Breast epithelium (tissue), 4 donors: ENCODE measurements at regions not wholly inside any gene's neighbourhood (a gene's known extent, or its start where the extent isn't known, plus 50 kb on each side); places are given as distances from the start of the nearest gene placed in this dataset.

Experiments
- DNase-seq, 2 donors: peaks; one replicate each; pipeline ENCODE4 v3.0.0-alpha.2; 2019; ENCODE audit warnings: low spot score in 2 of 2
- H3K27ac ChIP-seq, 2 donors: fragments of 200-600 bp; sonication (generic) in 1 of 2; one replicate each; pipeline ENCODE4 v1.5.1; 2016 to 2019; ENCODE audit warnings: mild to moderate bottlenecking in 1 of 2
- H3K27me3 ChIP-seq, 2 donors: fragments of 200-600 bp; sonication (generic) in 1 of 2; one replicate each; pipeline versions ENCODE4 v1.5.1 to v1.6.0; 2017 to 2019; ENCODE audit warnings: control low read depth in 1 of 2, mild to moderate bottlenecking in 1 of 2
- H3K36me3 ChIP-seq: fragments of 200-600 bp; one replicate; pipeline ENCODE4 v1.5.1; 2019
- H3K4me1 ChIP-seq, 2 donors: fragments of 200-600 bp; sonication (generic); one replicate each; pipeline ENCODE4 v1.5.1; 2016 to 2019; ENCODE audit warnings: control low read depth in 1 of 2
- H3K4me3 ChIP-seq, 3 donors: fragments of 200-600 bp; sonication (generic); 1 replicate in 2 of 3; 2 replicates in 1 of 3; pipeline ENCODE4 v1.5.1; 2016 to 2019; ENCODE audit warnings: mild to moderate bottlenecking in 3 of 3, moderate library complexity in 2 of 3
- H3K9me3 ChIP-seq, 2 donors: fragments of 200-600 bp; sonication (generic) in 1 of 2; one replicate each; pipeline ENCODE4 v1.5.1; 2016 to 2019; ENCODE audit warnings: control low read depth in 1 of 2
- CTCF ChIP-seq, 3 donors: fragments of 450-650 bp; IDR thresholded peaks; one replicate each; pipeline ENCODE4 v1.5.1; 2016 to 2017; ENCODE audit warnings: antibody characterized with exemption in 3 of 3, mild to moderate bottlenecking in 3 of 3, moderate library complexity in 3 of 3
- POLR2A ChIP-seq: fragments of 450-650 bp; IDR thresholded peaks from one replicate; pipeline ENCODE4 v1.6.1; 2016; ENCODE audit warnings: antibody characterized with exemption, mild to moderate bottlenecking, moderate library complexity
- POLR2AphosphoS5 ChIP-seq, 3 donors: sonication (generic); formaldehyde crosslinking; IDR thresholded peaks; one replicate each; pipeline ENCODE4 v1.6.1; 2017; ENCODE audit warnings: antibody characterized with exemption in 3 of 3
- intact Hi-C: fragments of 100-400 bp; cut with DNase I; formaldehyde crosslinking; loops from one replicate; pipeline ENCODE4 v1.15.1; 2023; ENCODE audit warnings: low total_unique reads

GRCh38 chr11:128161436-128161835 is 425.9 kb downstream of the ETS1 start:
- no peaks in the 10 kb centered on the region for H3K36me3 ChIP-seq
- no peaks in the 10 kb centered on the region for H3K27me3 ChIP-seq
- H3K4me3 ChIP-seq: no peak overlapping the region
- no peak for TF ChIP-seq POLR2AphosphoS5 (IDR thresholded peaks at IDR 0.05)
- TF ChIP-seq POLR2A: no peak
- no peak for TF ChIP-seq CTCF (IDR thresholded peaks at IDR 0.05)
- intact Hi-C loops: no loop called here
- H3K4me1 ChIP-seq: no peaks in the 10 kb centered on the region
- H3K27ac ChIP-seq: no peak overlapping the region
- DNase-seq: no peak
- H3K9me3 ChIP-seq: no peaks in the 10 kb centered on the region

- intact Hi-C loops: no loop called here
- no peaks in the 10 kb centered on the region for H3K27me3 ChIP-seq
- H3K9me3 ChIP-seq: no peaks in the 10 kb centered on the region
- TF ChIP-seq POLR2A: no peak
- no peak for TF ChIP-seq POLR2AphosphoS5 (IDR thresholded peaks at IDR 0.05)
- TF ChIP-seq CTCF (IDR thresholded peaks at IDR 0.05): no peak
- no peak overlapping the region for H3K27ac ChIP-seq
- H3K4me1 ChIP-seq: no peaks in the 10 kb centered on the region
- DNase-seq: no peak
- H3K36me3 ChIP-seq: no peaks in the 10 kb centered on the region
- H3K4me3 ChIP-seq: no peak overlapping the region
Observed at GRCh38 chr11:128158860-128159259, 428.5 kb downstream of the ETS1 start.

- H3K4me1 ChIP-seq: no peaks in the 10 kb centered on the region
- DNase-seq: no peak
- H3K36me3 ChIP-seq: no peaks in the 10 kb centered on the region
- intact Hi-C loops: no loop called here
- H3K4me3 ChIP-seq: peak overlapping the region in 1 of 3 donors; percentile 24
- TF ChIP-seq CTCF (IDR thresholded peaks at IDR 0.05) (peak; percentile 73 to 90 (median 75)), POLR2AphosphoS5 (IDR thresholded peaks at IDR 0.05) (no peak)
- no peaks in the 10 kb centered on the region for H3K27me3 ChIP-seq
- H3K27ac ChIP-seq: no peak overlapping the region
- no peaks in the 10 kb centered on the region for H3K9me3 ChIP-seq
Observed at GRCh38 chr11:128157423-128158298, 429.7 kb downstream of the ETS1 start.

- intact Hi-C loops: no loop called here
- no peak overlapping the region for H3K27ac ChIP-seq
Observed at GRCh38 chr11:128156486-128156885, 430.9 kb downstream of the ETS1 start.

More at GRCh38 chr11:128156486-128156885, 430.9 kb downstream of the ETS1 start:
- TF ChIP-seq POLR2AphosphoS5 (IDR thresholded peaks at IDR 0.05) (no peak), POLR2A (no peak), CTCF (IDR thresholded peaks at IDR 0.05) (no peak)
- H3K9me3 ChIP-seq: no peaks in the 10 kb centered on the region
- H3K4me3 ChIP-seq: no peak overlapping the region
- no peaks in the 10 kb centered on the region for H3K27me3 ChIP-seq
- H3K36me3 ChIP-seq: no peaks in the 10 kb centered on the region
- H3K4me1 ChIP-seq: no peaks in the 10 kb centered on the region
- DNase-seq: no peak
